A549 (cell line): ENCODE measurements at regions not wholly inside any gene's neighbourhood (a gene's known extent, or its start where the extent isn't known, plus 50 kb on each side); places are given as distances from the start of the nearest gene placed in this dataset.

ENCODE experiments used
- EP300 ChIP-seq, 2 experiments: fragments of >200 bp; sonication (Bioruptor Twin); formaldehyde crosslinking; IDR thresholded peaks; 2 replicates in 1 of 2; 3 replicates in 1 of 2; pipeline ENCODE4 v1.6.1; 2016 to 2017
- MAZ ChIP-seq: fragments of 150-350 bp; IDR thresholded peaks from 2 replicates; pipeline ENCODE4 v1.6.1; 2014; ENCODE audit warnings: antibody characterized with exemption, low read depth, low read length, borderline replicate concordance
- POLR2A ChIP-seq: IDR thresholded peaks from 2 replicates; pipeline ENCODE4 v1.6.1; 2012; ENCODE audit warnings: mild to moderate bottlenecking, low read length
- POLR2AphosphoS2 ChIP-seq: conservative IDR thresholded peaks from 2 replicates; pipeline ENCODE4 v1.6.1; 2012; ENCODE audit warnings: low read length, improper control_type of control experiment, inconsistent platforms
- RCOR1 ChIP-seq: fragments of 150-350 bp; IDR thresholded peaks from 2 replicates; pipeline ENCODE4 v1.6.1; 2014; ENCODE audit warnings: antibody characterized with exemption, low read length, low read depth
- ZSCAN20 ChIP-seq: fragments of 250-450 bp; sonication (Bioruptor Pico); IDR thresholded peaks from 2 replicates; pipeline ENCODE4 v1.8.0; 2022; ENCODE audit warnings: mild to moderate bottlenecking, moderate library complexity
- TF ChIP-seq, protein P1 (sequence below): IDR thresholded peaks from 2 replicates; pipeline ENCODE4 v1.6.1; 2012; ENCODE audit warnings: low read depth, borderline replicate concordance
- TF ChIP-seq, protein P2 (sequence below): fragments of >200 bp; sonication (Bioruptor Twin); formaldehyde crosslinking; IDR thresholded peaks from 3 replicates; pipeline ENCODE4 v1.5.1; 2016

DNA sequence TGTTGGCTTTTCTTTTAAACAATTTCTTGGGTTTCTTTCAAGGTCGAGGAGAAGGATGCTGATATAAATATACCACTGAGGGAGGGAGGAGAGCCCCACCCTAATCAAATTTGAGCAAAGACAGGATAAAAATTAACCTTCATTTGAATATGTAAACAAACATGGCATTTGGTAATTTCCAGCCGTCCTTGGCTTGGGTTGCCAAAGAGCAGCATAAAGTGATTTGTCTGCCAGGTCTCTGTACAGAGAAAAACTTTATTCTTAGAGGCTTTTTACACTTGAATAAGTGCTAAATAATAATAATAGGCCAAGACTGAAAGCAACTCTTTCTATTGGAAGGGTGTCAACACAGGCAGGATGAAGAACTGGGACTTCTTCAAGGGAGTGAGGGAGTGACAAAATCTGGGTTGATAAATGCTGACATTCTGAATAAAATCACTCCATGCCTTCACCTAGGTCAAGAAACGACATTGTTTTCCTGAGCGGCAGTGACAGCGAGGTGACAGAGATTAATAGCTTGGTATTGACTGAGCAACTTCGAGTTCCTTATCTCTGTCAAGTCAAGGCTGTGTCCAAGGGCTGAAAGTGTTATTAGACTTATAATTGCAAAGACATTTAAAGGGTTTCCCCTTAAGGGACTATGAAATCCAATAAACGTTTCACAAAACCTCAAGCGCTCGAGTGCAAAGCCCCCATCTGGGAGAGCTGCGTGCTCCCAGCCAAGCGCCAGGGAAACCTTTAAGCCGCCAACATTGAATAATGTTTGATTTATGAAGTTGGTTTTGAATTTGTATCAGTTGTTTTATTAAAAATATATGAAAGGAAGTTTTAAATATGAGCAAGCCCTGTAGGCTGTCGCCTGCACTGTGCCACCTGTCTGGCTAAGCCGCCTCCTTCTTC lies 269.5 kb upstream of the N4BP1 start:
- TF ChIP-seq, protein P1, sequence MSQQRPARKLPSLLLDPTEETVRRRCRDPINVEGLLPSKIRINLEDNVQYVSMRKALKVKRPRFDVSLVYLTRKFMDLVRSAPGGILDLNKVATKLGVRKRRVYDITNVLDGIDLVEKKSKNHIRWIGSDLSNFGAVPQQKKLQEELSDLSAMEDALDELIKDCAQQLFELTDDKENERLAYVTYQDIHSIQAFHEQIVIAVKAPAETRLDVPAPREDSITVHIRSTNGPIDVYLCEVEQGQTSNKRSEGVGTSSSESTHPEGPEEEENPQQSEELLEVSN: no peak
- TF ChIP-seq EP300 (IDR thresholded peaks at IDR 0.05) (no peak), POLR2AphosphoS2 (no peak), POLR2A (no peak), RCOR1 (no peak), ZSCAN20 (no peak), MAZ (no peak)
- TF ChIP-seq, protein P2, sequence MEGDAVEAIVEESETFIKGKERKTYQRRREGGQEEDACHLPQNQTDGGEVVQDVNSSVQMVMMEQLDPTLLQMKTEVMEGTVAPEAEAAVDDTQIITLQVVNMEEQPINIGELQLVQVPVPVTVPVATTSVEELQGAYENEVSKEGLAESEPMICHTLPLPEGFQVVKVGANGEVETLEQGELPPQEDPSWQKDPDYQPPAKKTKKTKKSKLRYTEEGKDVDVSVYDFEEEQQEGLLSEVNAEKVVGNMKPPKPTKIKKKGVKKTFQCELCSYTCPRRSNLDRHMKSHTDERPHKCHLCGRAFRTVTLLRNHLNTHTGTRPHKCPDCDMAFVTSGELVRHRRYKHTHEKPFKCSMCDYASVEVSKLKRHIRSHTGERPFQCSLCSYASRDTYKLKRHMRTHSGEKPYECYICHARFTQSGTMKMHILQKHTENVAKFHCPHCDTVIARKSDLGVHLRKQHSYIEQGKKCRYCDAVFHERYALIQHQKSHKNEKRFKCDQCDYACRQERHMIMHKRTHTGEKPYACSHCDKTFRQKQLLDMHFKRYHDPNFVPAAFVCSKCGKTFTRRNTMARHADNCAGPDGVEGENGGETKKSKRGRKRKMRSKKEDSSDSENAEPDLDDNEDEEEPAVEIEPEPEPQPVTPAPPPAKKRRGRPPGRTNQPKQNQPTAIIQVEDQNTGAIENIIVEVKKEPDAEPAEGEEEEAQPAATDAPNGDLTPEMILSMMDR: no peak
